ENCODE measurements at regions not wholly inside any gene's neighbourhood (a gene's known extent, or its start where the extent isn't known, plus 50 kb on each side); places are given as distances from the start of the nearest gene placed in this dataset.

DNA sequence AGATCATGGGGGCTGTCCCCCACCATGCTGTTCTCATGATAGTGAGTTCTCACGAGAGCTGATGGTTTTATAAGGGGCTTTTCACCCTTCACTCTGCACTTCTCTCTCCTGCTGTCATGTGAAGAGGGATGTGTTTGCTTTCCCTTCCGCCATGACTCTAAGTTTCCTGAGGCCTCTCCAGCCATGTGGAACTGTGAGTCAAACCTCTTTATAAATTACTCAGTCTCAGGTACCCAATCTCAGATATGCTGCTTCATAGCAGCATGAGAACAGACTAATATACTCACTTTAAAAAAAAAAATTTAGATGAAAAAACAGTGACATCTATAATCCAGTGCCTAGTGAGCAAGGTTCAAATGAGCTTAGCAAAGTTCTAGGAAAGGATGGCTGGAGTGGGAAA lies 135.1 kb upstream of the RAB4A start:
- TF ChIP-seq POLR2A (IDR thresholded peaks at IDR 0.05) (no peak), POLR2AphosphoS5 (IDR thresholded peaks at IDR 0.05) (no peak), CTCF (IDR thresholded peaks at IDR 0.05) (no peak)
- H3K9me3 ChIP-seq: no peaks in the 10 kb centered on the region
- no peaks in the 10 kb centered on the region for H3K36me3 ChIP-seq
- H3K27me3 ChIP-seq (replicated peaks; ENCODE audit: insufficient read depth): no peaks in the 10 kb centered on the region
- H3K27ac ChIP-seq: no peak overlapping the region
- 100% methylated on average over 2 of the region's 2 CpGs for WGBS
- H3K4me3 ChIP-seq: no peak overlapping the region
- intact Hi-C loops (cut with DNase I): no loop called here
- no peaks in the 10 kb centered on the region for H3K4me1 ChIP-seq (replicated peaks)
- DNase-seq (ENCODE audit: low spot score): no peak

- Histone ChIP-seq H3K27me3 (replicated peaks; ENCODE audit: insufficient read depth) (no peaks in the 10 kb centered on the region), H3K9me3 (no peaks in the 10 kb centered on the region), H3K27ac (no peak overlapping the region), H3K4me1 (replicated peaks) (no peaks in the 10 kb centered on the region), H3K36me3 (no peaks in the 10 kb centered on the region), H3K4me3 (no peak overlapping the region)
- DNase-seq (ENCODE audit: low spot score): no peak
- TF ChIP-seq CTCF (IDR thresholded peaks at IDR 0.05): no peak
- TF ChIP-seq POLR2A (IDR thresholded peaks at IDR 0.05): no peak
- no peak for TF ChIP-seq POLR2AphosphoS5 (IDR thresholded peaks at IDR 0.05)
- intact Hi-C loops (cut with DNase I): no loop called here
- 64% methylated on average over 3 of the region's 3 CpGs for WGBS
These were observed 134.1 kb upstream of the RAB4A start for GRCh38 chr1:229136822-229137221.

- no peak for DNase-seq (ENCODE audit: low spot score)
- H3K27ac ChIP-seq: no peak overlapping the region
- intact Hi-C loops (cut with DNase I): no loop called here
- H3K4me1 ChIP-seq (replicated peaks): no peaks in the 10 kb centered on the region
- H3K36me3 ChIP-seq: no peaks in the 10 kb centered on the region
- no peak for TF ChIP-seq POLR2AphosphoS5 (IDR thresholded peaks at IDR 0.05)
- TF ChIP-seq CTCF (IDR thresholded peaks at IDR 0.05): no peak
- no peak for TF ChIP-seq POLR2A (IDR thresholded peaks at IDR 0.05)
- no peaks in the 10 kb centered on the region for H3K9me3 ChIP-seq
- no peaks in the 10 kb centered on the region for H3K27me3 ChIP-seq (replicated peaks; ENCODE audit: insufficient read depth)
- H3K4me3 ChIP-seq: no peak overlapping the region
These were observed 133.6 kb upstream of the RAB4A start for GRCh38 chr1:229137271-229137670.

DNA sequence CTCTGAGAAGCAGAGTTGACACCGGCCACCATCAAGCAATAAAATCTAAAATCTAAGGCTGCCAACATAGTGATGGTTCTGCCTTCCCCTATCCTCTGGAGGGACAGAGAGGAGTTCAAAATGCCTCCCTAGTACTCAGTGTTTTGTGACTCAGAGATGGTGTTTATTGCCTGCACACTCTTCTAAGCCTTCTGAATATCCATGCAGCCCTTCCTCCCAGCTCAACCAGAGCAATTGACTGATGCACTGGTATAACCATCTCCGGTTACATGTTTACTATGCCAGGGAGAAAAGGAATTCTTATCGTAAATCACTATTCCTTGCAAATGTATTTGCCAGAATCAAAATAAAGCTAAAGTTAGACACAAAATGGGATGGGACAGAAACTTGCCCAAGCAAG lies 132.9 kb upstream of the RAB4A start:
- Histone ChIP-seq H3K9me3 (no peaks in the 10 kb centered on the region), H3K27ac (no peak overlapping the region), H3K4me1 (replicated peaks) (no peaks in the 10 kb centered on the region), H3K27me3 (replicated peaks; ENCODE audit: insufficient read depth) (no peaks in the 10 kb centered on the region), H3K4me3 (no peak overlapping the region), H3K36me3 (no peaks in the 10 kb centered on the region)
- no peak for DNase-seq (ENCODE audit: low spot score)
- intact Hi-C loops (cut with DNase I): no loop called here
- no peak for TF ChIP-seq CTCF (IDR thresholded peaks at IDR 0.05)
- no peak for TF ChIP-seq POLR2A (IDR thresholded peaks at IDR 0.05)
- no peak for TF ChIP-seq POLR2AphosphoS5 (IDR thresholded peaks at IDR 0.05)
- WGBS: 34% methylated on average over 3 of the region's 3 CpGs

GRCh38 chr1:229139331-229140118 lies 131.4 kb upstream of the RAB4A start:
- 82% methylated on average over 12 of the region's 12 CpGs for WGBS
- no peaks in the 10 kb centered on the region for H3K4me1 ChIP-seq (replicated peaks)
- H3K4me3 ChIP-seq: no peak overlapping the region
- no peaks in the 10 kb centered on the region for H3K9me3 ChIP-seq
- DNase-seq (ENCODE audit: low spot score): no peak
- intact Hi-C loops (cut with DNase I): no loop called here
- no peak overlapping the region for H3K27ac ChIP-seq
- no peaks in the 10 kb centered on the region for H3K36me3 ChIP-seq
- no peaks in the 10 kb centered on the region for H3K27me3 ChIP-seq (replicated peaks; ENCODE audit: insufficient read depth)
- no peak for TF ChIP-seq POLR2A (IDR thresholded peaks at IDR 0.05)
- TF ChIP-seq CTCF (IDR thresholded peaks at IDR 0.05): no peak
- TF ChIP-seq POLR2AphosphoS5 (IDR thresholded peaks at IDR 0.05): no peak

Measured in prostate gland (tissue), 2 donors.